ENCODE measurements at regions not wholly inside any gene's neighbourhood (a gene's known extent, or its start where the extent isn't known, plus 50 kb on each side); places are given as distances from the start of the nearest gene placed in this dataset.

DNA sequence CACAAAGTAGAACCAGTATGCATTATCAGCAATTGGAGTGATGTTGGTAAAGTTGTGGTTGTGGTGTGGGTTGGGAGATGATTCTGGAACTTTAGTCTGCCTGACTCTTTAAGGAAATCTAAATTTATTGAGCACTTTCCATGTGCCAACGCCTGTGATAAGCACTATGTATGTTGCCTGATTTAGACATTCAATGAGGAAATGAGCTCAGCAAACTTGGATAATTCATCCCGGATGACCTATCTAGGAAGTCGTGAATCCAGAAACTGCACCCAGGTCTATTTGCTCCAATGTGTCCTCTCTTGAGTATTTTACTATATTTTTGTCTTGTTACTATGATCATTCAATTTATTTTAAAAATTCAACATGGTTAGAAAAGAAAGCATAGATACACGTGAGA, 400.8 kb upstream of the MMADHC start:
- no peak for DNase-seq

DNA sequence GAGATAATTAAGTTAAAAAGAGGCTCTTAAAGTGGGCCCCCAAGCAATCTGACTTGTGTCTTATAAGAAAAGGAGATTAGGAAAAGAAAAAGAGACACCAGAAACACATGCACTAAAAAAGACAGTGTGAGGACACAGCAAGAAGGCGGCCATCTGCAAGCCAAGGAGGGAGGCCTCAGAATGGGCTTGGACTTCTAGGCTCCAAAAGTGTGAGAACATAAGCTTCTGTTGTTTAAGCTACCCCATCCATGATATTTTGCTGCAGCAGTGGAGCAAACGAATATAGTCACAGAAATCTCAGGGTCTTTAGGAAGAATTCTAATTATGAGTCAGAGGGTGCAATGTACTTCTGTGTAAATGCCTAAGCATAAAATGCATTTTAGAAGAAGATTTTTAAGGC, 399.3 kb upstream of the MMADHC start:
- no peak for DNase-seq

DNA sequence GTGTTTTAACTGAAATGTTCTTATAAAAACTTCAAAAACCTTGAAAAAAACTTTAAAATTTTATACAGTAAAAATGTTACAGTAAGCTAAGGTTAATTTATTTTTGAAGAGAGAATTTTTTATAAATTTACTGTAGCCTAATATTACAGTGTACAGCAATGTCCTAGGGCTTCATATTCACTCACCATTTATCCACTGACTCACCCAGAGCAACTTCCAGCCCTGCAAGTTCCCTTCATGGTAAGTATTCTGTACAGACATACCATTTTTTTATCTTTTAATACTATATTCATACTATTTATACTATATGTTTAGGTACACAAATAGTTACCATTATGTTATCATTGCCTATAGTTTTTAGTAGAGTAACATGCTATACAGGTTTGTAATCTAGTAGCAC, 396.7 kb upstream of the MMADHC start:
- DNase-seq = no peak

DNA sequence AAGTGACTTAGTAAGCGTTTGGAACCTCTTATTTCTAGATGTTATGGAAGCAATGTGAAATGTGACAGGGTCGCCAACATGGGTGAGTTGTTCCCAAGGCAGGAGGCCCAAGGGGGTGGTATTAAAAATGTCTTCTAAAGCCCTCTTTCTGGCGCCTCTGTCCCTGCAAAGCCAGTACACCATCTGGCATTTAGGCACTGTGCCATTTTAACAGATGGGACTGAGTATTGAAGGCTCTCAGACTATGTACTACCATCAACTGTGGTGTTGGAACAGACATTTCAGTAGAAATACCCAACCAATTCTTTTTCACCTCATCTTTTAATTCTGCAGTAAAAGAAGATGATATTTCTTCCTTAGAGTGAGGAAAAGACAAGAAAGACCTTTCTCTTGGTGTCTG, 384.5 kb upstream of the MMADHC start:
- no peak for DNase-seq

DNA sequence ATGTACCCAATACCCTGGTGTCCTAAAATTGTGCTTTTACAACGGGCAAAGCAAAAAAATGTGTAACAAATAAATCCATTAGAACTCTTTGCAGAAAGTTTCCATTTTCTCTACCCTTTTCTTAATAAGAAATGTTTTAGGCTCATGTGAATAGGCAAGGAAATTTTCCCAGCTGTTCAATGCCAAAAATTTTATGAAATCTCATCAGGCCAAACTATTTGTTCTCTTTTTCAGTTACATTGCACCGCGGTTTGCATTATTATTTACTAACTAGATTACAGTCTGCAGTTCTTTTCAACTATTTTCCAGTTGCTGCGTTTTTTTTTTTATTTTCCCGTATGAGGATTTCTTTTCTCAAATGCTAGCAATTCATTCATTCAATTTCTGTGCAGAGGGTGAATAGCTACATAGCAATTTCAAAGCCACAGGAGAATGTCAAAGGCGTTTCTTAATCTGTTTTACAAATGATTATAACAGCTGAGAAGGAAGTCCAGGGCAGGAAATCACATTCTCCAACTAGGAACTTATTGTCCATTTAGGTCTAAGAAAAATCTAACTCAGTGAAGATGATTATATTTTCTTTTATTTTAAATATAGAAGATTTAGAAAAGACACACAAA, 367.5 kb upstream of the MMADHC start:
- no peak for DNase-seq

DNA sequence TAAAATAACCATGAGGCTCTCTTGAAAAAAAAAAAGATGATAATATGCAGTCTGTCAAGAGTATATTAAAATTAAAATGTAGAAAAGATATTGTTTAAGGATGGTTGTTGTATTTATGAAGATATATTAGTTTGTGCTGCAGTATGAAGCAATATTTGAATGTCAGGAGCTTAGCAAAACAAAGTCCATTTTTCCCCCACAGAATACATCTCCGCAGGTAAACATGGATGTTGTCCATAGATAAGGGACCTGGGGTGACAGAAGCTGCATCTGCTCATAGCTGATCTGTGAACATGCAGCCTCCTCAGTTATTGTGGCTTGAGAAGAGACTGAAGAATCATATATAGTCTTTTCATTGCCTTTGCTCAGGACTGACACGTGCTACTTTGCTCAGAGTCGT, 366.1 kb upstream of the MMADHC start:
- no peak for DNase-seq

DNA sequence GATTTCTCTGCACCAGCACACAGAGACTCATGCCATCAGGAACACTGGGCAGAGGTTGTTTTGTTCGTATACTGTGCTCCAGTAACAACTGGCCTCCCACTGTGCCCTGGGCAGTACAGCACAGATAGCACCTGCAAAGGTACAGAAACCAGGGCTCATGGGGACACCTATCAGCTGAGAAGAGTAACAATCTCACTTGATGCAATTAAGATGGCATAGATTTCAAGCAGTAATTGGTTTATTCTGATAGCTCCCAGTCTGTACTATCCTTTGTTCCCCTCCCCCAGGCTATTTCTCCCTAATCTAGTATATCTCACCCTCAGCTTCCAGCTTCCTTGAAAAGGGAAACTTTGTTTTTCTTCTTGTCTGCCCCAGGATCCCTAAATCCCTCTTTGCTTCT, 343.9 kb upstream of the MMADHC start:
- DNase-seq = no peak

DNA sequence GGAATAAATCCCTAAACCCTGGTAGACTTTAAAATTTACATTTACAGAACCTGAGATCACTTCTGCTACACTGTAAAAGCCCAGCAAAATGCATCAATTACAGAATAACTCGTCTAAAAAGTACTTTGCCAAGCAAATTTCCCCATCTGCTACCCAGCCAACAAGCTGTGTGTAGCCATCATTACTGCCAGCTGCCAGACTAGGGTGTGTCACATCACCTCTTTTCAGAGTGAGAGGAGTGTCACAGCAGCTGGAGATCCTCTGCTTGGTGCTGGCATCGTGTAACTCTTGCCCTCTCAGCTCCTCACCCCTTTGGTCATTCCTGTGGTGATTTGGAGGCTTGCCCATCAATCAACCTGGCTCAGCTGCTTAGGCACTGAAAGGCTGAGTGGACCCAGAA, 340.4 kb upstream of the MMADHC start:
- no peak for DNase-seq

DNA sequence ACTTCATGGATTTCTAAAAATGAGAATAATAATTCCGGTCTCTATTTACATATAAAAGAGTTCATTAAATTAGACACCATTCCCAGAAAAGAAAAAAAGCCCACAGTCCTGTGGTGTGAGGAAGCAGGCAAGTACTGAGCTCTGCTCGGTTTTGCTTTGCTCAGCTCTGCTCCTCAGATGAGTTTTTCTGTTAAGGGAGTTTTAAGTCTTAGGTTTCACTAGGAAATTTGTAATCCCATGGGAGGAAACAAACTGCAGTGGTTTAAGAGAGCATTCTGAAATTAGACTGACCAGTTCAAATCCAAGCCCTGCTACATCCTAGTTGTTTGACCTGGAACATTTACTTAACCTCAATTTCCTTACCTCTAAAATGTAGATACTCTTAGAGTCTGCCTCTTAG, 338.6 kb upstream of the MMADHC start:
- no peak for DNase-seq

DNA sequence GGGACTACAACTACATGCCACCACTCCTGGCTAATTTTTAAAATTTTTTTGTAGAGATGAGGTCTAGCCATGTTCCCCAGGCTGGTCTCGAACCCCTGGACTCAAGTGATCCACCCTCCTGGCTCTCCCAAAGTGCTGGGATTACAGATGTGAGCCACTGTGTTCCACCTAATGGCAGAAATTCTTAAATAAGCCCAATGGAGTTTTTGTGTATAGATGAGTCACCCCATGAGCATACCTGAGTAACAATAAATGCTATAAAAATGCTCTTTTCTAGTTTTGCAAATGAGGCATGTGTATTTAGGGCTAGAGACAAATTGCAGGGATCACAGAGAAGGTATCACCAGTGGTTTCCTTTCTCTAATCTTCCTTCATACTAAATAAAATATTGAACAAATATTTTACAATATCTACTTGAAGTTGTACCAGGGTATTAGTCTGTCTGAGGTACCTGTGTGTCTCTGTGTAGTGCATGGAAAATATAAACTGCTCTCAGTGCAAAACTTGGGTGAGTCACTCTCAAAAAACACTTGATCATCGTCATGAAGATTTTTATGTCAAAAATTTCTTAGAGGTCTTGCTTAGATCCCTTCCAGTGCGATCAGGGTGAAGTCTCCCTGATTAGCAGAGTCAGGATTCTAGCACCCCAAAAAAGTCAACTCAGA, 337.1 kb upstream of the MMADHC start:
- DNase-seq = no peak

DNA sequence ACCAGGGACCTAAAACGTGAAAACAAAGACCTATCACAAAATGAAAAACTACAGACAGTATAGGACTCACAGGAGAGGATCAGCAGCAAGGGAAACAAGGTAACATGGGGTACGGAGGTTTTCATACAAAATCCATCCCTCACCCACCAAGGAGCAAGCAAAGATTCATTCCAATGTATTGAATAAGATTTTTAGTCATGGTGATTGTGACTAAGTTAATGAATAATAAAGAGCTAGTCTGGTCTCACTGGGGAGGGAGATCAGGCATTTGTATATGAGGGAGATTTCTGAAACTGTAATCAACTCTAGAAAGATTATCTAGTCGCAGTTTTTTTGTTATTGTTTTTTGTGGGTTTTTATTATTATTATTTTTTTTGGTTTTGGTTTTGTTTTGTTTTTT, 336.5 kb upstream of the MMADHC start:
- no peak for DNase-seq

DNA sequence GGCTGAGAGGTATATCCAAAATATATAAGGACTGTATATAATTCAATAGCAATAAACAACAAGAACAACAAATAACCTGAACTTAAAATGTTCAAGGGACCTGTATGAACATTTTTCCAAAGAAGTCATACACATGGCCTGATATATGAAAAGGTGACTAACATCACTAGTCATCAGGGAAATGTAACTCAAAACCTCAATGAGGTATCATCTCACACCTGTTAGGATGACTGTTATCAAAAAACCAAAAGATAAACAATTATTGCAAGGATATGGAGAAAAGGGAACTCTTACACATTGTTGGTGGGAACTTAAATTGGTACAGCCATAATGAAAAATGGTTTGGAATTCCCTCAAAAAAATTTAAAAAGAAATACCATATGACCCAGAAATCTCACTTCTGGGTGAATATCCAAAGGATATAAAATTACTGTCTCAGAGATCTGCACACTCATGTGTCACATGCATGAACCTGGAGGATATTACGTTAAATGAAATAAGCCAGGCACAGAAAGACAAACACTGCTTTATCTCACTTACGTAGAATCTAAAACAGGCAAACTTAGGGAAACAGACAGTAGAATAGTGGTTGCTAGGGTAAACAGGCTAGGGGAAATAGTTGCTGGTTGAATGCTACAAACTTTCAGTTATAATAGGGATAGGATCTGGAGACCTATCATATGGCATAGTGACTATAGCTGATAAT, 334.5 kb upstream of the MMADHC start:
- no peak for DNase-seq

DNA sequence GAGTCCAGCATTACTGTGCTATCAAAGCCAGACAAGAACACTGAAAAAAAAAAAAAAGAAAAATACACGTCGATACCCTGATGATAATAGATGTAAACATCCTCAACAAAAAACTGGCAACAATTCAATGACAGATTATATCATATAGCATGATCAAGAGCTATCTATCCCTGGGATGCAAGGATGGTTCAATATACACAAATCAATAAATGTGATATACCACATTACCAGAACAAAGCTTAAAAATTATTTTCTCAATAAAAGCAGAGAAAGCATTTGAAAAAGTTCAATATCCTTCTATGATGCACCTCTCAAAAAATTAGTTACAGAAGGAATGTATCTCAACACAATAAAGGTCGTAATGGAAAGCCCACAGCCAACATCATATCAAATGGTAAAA, 332.8 kb upstream of the MMADHC start:
- no peak for DNase-seq

DNA sequence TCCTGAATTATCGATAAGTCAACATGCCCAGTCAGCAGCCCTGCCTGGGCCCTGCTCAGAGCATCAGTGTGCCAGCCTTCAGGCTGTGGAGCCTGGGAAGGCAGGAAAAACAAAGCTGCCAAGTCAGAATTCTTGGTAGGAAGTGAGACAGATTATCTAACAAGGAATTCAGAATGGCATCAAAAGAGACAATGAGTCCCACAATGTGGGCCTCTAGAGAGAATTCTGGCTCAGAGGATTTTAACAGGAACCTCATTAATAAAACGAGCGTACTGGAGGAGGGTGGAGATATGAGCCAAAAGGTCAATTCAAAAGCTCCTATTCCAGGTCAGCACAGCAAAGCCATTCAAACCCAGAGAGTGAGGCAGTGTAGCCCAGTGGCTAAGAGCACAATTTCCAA, 327.6 kb upstream of the MMADHC start:
- no peak for DNase-seq

DNA sequence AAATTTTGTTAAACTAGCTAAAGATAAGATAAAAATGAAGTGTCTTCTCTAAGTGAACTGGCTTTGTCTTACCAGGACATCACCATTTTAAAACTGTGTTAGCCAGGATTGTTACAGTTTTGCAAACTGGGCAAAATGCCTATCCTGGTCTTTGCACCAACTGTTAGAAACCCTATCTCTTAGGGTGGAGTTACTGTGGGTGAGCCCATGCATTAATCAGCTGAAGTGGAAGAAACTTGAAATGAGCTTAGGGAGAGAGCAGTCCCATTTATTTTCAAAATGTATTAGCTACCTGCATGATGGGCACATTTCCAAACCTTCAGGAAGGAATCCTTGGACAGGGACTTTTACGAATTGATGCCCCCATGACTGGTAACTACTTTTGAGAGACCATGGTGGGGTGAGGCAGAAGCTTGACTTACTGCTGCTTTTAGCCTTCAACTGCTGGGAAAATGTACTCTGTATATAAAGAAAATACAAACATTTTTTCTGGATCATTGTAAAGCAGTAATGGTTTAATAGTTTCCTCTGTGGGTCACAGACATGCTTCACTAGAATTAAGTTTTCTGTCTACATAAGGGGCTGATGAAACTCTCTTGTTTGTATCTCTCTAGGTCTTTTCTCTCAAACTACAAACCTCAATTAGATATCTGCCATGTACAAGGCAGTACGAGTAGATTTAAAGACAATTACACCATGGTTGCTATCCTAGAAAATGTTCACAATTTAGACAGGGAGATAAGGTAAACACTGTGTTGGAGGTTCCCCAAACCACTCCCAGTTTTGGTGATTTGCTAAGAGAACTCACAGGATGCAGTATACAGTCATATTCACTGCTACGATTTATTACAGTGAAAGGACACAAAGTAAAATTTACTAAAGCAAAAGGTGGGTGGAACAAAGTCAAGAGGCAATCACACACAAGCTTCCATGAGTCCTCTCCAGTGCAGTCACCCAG, 321.4 kb upstream of the MMADHC start:
- DNase-seq = no peak

DNA sequence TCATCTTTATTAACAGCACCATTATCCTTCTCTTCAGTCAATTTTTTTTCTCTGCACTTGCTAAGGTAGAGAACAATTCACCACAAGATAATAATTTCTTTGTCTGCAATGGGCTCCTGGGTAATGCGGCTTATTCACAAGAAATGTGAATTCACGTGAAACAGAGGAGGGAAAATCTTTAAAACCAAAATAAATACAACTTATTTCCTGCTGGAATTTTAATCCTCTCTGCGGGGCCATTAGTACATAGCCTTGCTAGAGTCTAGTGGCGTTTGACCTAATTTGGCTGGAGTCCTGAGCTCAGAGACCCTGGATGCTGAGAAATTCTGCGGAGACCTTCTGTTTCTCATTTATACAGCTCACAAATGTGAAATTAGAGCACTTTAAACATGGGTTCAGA, 319.3 kb upstream of the MMADHC start:
- no peak for DNase-seq

DNA sequence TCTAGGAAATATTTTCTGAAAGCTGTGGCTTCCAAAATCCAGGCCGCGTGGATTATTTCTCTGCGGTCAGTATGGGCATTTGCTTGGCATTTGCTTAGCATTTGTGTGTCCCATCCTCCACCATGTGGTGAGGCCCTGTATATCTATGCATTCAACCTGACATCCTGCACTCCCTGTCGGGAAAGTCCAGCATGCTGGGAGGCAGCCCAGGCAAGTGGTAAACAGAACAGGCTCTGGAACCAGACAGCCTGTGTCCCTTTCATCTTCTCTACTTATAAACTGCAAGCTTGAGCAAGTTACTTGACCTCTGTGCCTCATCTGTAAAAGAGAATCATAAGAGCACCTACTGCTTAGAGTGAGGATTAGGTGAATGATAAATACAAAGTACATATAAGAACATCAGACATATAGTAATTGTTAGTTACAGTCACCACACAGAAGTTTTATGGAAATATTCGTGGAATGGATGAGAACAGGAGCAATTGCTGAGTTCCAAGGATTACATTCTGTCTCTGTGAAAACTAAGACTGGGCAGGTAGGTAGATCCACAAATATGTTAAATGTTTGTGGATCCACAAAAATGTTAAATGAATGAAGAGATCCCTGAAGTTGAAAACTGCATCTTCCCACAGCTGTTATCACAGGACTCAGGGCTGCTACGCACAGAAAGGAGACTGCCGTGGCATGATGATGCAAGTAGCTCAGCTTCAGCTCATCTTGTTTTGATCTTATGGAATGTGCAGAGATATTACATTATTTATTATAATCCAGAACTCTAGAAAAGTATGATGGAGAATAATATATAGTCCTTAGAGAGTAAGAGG, 317.0 kb upstream of the MMADHC start:
- DNase-seq = no peak

DNA sequence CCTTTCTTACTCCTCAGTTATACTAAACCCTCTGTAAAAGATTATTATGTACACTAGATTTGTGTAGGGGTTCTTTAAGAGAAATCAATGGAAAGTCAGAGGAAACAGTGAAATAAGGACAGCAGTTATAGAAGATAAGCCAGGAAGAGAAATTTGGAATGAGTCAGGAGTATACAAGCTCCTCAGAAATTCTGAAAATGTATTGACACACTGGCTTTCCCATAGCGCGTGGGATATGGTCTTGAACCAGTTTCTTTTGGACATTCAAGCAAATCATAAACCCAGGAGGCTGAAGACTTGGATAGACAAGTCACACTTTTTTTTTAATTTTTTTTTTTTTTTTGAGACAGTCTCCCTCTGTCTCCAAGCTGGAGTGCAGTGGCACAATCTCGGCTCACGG, 316.1 kb upstream of the MMADHC start:
- DNase-seq = no peak

DNA sequence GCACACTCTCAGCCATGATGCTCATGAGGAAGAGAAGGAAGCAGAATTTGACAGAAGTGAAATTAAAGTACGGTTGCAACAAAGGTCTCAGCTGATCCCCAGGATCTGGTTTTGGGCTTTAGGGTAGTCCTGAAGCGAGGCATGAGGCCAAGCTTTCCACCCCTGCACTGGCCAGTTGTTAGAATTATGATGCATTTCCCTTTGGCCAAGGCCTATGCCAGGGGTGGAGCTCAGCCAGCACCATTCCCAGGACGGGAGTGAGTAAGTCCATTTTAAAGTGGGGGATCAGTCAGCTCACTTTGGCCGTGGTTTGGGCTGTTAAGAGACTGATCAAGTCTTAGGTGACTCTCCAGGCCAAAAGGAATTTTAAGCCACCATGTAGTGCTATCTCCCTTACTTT, 314.5 kb upstream of the MMADHC start:
- no peak for DNase-seq

DNA sequence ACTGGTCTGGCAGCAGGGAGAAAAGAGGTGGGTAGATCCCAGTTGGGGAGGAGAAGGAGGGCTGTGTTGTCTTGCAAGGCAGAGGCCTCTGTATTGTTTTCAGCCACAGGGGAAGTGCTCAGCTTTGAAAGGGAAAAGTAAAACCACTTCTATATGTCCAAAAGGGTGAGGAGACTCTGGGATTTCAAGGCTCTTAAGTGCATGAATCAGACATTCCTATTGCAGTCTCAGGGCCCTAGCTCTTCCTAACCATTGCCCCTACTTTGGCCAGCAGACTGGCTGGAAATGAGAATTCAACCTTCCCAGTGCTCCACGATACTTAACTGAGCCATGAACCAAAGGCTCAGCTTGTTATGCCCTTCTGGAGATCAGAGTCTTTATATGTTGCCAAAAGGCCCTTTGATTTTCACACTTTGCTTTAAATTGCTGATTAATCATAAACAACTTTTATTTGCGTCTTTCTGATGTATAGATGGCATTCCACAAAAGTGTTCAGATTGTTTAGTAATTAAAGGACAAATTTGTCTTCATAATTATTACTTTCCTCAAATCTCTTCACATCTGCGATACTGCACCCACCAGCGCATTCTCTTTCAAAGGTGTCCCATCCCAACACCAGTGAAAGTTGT, 313.8 kb upstream of the MMADHC start:
- DNase-seq = no peak

DNA sequence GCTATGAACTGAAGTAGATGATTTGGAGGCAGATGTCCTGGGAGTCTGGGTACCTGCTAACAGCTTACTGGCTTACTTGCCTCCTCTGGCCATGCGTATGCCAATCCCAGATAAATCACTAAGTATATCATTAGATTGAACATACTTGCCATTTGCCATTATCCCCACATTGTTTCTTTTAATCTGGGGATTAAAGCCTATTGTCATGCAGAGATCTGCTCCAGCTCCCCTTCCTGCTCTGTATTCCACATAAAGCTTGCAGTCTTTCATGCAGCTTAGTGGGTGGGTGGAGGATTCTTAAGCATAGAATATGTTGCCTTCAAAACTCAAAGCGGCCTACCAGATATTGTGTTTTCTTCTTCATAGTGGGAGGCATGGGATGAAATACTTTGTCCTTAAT, 311.8 kb upstream of the MMADHC start:
- DNase-seq = no peak

DNA sequence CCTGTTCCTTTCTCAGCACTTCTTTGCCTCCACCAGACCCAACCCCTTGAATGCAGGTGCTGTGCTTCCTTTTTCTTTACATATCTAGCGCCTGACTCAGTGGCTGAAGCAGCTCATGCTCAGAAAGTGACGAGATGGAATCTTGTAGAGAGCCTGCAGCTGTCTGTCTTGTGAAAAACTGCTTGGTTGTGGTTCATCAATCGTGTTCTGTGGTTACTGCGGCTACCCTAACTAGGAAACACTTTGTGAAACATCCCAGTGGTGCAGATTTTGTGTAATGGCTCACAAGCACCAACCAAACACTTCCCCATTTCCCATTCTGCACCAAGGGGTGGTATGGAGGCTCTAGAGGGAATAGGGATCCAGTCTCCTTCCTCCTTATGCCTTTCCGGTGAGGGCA, 307.2 kb upstream of the MMADHC start:
- no peak for DNase-seq
